PC-9 (cell line): ENCODE measurements at regions not wholly inside any gene's neighbourhood (a gene's known extent, or its start where the extent isn't known, plus 50 kb on each side); places are given as distances from the start of the nearest gene placed in this dataset.

Experiments used
- CTCF ChIP-seq: fragments of 200-600 bp; sonication (generic); conservative IDR thresholded peaks from 2 replicates; pipeline ENCODE4 v1.6.1; 2017; ENCODE audit warnings: mixed run types, antibody characterized with exemption, mild to moderate bottlenecking, moderate library complexity
- EZH2 ChIP-seq: fragments of 200-600 bp; sonication (generic); IDR thresholded peaks from 2 replicates; pipeline ENCODE4 v1.8.0; 2017; ENCODE audit warnings: antibody characterized with exemption, low read depth

GRCh38 chr13:26882731-26883130, 122.1 kb upstream of the GPR12 start:
- no peak for TF ChIP-seq CTCF
- TF ChIP-seq EZH2: no peak
